ENCODE measurements at regions not wholly inside any gene's neighbourhood (a gene's known extent, or its start where the extent isn't known, plus 50 kb on each side); places are given as distances from the start of the nearest gene placed in this dataset.

DNA sequence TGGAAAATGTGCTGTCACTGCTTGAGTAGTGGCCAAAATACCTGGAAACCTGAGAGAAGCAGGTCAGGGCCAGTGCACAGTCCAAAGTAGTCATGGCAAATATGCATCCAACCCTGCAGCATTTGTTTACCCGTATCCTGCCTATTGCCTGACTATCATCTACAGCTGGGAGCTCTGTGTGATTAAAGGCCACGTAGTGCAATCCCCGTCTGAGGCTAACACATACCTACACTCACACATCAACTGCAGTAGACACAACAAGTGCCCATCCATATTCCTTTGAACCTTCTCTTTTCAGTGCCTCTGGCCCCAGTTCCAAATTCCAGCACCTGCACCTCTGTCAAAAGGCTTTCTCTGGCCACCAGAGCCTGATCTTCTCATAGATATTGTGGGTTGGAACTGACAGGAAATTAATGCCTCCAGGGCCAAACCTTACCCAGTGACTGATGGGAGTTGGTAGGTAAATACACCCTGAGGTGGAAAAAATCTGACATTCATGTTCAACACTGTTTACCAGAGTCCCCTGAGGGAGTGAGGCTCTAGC lies 383.0 kb downstream of the SETD4 start:
- TF ChIP-seq, protein P1, sequence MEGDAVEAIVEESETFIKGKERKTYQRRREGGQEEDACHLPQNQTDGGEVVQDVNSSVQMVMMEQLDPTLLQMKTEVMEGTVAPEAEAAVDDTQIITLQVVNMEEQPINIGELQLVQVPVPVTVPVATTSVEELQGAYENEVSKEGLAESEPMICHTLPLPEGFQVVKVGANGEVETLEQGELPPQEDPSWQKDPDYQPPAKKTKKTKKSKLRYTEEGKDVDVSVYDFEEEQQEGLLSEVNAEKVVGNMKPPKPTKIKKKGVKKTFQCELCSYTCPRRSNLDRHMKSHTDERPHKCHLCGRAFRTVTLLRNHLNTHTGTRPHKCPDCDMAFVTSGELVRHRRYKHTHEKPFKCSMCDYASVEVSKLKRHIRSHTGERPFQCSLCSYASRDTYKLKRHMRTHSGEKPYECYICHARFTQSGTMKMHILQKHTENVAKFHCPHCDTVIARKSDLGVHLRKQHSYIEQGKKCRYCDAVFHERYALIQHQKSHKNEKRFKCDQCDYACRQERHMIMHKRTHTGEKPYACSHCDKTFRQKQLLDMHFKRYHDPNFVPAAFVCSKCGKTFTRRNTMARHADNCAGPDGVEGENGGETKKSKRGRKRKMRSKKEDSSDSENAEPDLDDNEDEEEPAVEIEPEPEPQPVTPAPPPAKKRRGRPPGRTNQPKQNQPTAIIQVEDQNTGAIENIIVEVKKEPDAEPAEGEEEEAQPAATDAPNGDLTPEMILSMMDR (conservative IDR thresholded peaks at IDR 0.05), result no peak
- Histone ChIP-seq H3T11ph (ENCODE audit: low read length) (no peak overlapping the region), H4K5ac (ENCODE audit: insufficient read length, low read depth, low read length) (no peak overlapping the region), H2BK120ac (ENCODE audit: low read depth, low read length, poor library complexity, severe bottlenecking) (no peak overlapping the region), H3K4ac (ENCODE audit: low read depth, low read length) (no peak overlapping the region), H3K9ac (ENCODE audit: extremely low read depth, insufficient read length, low read length) (no peak overlapping the region), H4K8ac (replicated peaks; ENCODE audit: insufficient read length, low read depth, low read length) (no peak overlapping the region), H3K23me2 (ENCODE audit: insufficient read length, low read depth, low read length, poor library complexity, severe bottlenecking) (no peaks in the 10 kb centered on the region), H4K91ac (ENCODE audit: insufficient read length, low read depth, low read length) (no peak overlapping the region), H2AFZ (ENCODE audit: low read length) (no peak overlapping the region), H3K4me2 (ENCODE audit: insufficient read depth, insufficient read length, low read length) (no peak overlapping the region), H3K18ac (ENCODE audit: insufficient read length, low read depth, low read length) (no peak overlapping the region), H2BK5ac (ENCODE audit: insufficient read length, low read length) (no peak overlapping the region), H2BK20ac (ENCODE audit: low read depth, low read length, poor library complexity, severe bottlenecking) (no peak overlapping the region), H3K23ac (ENCODE audit: insufficient read length, low read depth, low read length) (no peak overlapping the region), H3K79me1 (ENCODE audit: insufficient read depth, low read depth, low read length, poor library complexity, severe bottlenecking) (no peaks in the 10 kb centered on the region), H3K14ac (ENCODE audit: insufficient read depth, low read length) (no peak overlapping the region), H3K4me1 (ENCODE audit: insufficient read depth, low read length) (no peaks in the 10 kb centered on the region), H3K27ac (ENCODE audit: insufficient read length, low read depth, low read length) (no peak overlapping the region), H2BK15ac (ENCODE audit: low read depth, low read length) (no peak overlapping the region), H2BK12ac (ENCODE audit: insufficient read length, low read depth, low read length) (no peak overlapping the region), H3K79me2 (ENCODE audit: insufficient read depth, low read length) (no peaks in the 10 kb centered on the region), H3K56ac (ENCODE audit: insufficient read length, low read depth, low read length) (no peak overlapping the region), H3K27me3 (ENCODE audit: insufficient read depth, low read length) (no peaks in the 10 kb centered on the region), H3K9me3 (ENCODE audit: control insufficient read depth, low read depth, low read length) (no peaks in the 10 kb centered on the region), H4K20me1 (ENCODE audit: control insufficient read depth, insufficient read depth, insufficient read length) (no peaks in the 10 kb centered on the region), H2AK5ac (ENCODE audit: insufficient read length, low read length) (no peak overlapping the region)
- WGBS (ENCODE audit: extremely low coverage, insufficient read length, low lambda C conversion rate), result no CpG with 5 or more reads among the region's 3 CpGs
- 0 out of 7 replicates have a peak overlapping the region, but pooled peaks of 1 of the 3 experiments have one; percentile 14 for H3K27ac Mint-ChIP-seq
- H3K4me3 Mint-ChIP-seq, result no peak overlapping the region
- DNase-seq, result no peak
- H3K9me3 Mint-ChIP-seq, result no peaks in the 10 kb centered on the region
- no peaks in the 10 kb centered on the region for H3K27me3 Mint-ChIP-seq (ENCODE audit: low read depth)
- H3K36me3 Mint-ChIP-seq (ENCODE audit: insufficient read depth in 1 of 3, low read depth in 3 of 3), result no peaks in the 10 kb centered on the region; a peak in 1 of 7 replicates
- peaks cover 3 to 7% of the 10 kb centered on the region in 2 experiments; a peak in 3 of 4 replicates for H3K4me1 Mint-ChIP-seq

Data from H9 (cell line).